ENCODE measurements at regions not wholly inside any gene's neighbourhood (a gene's known extent, or its start where the extent isn't known, plus 50 kb on each side); places are given as distances from the start of the nearest gene placed in this dataset.

GRCh38 chr4:127540497-127541025, 92.2 kb upstream of the INTU start:
- peak; percentile 78 for ATAC-seq
- DNase-seq (ENCODE audit: low spot score) = no peak
- Mint-ChIP-seq H3K4me1 (peaks cover 32% of the 10 kb centered on the region), H3K27ac (peak overlapping the region; percentile 8), H3K4me3 (peak overlapping the region; percentile 11; the same call in 1 of the 2 replicates), H3K27me3 (ENCODE audit: low read depth) (no peaks in the 10 kb centered on the region), H3K9me3 (peaks cover 8% of the 10 kb centered on the region), H3K36me3 (peaks cover 7% of the 10 kb centered on the region)
- ChIA-PET POLR2A (no interaction called here), CTCF (interaction anchor here (0.7 to 2.2 kb wide), 2 partner anchors 46 to 62 kb away, joined by 3 to 16 read pairs; no protein-coding TSS in a partner anchor)
- no peak for TF ChIP-seq EMX1 (CRISPR knock-in tag; IDR thresholded peaks at IDR 0.05)
- TF ChIP-seq GABPB1 (CRISPR knock-in tag; IDR thresholded peaks at IDR 0.05) = no peak
- no peak for TF ChIP-seq ZNF423 (CRISPR knock-in tag; IDR thresholded peaks at IDR 0.05)
- TF ChIP-seq OVOL2 (CRISPR knock-in tag; IDR thresholded peaks at IDR 0.05; ENCODE audit: borderline replicate concordance) = no peak
- TF ChIP-seq GRHL2 (CRISPR knock-in tag; IDR thresholded peaks at IDR 0.05; ENCODE audit: insufficient replicate concordance, severe bottlenecking) = no peak
- TF ChIP-seq ZNF317 (CRISPR knock-in tag; IDR thresholded peaks at IDR 0.05; ENCODE audit: borderline replicate concordance, low read depth) = no peak
- TF ChIP-seq IRF1 (CRISPR knock-in tag; IDR thresholded peaks at IDR 0.05) = no peak
- no peak for TF ChIP-seq CREM (CRISPR knock-in tag; IDR thresholded peaks at IDR 0.05)
- peak; percentile 88 for TF ChIP-seq ZNF121 (CRISPR knock-in tag; IDR thresholded peaks at IDR 0.05)
- no peak for TF ChIP-seq NFYB (CRISPR knock-in tag; conservative IDR thresholded peaks at IDR 0.05; ENCODE audit: low read depth)
- 0 out of 2 replicates have a peak, but pooled peaks have one; percentile 32 for TF ChIP-seq ETV6 (CRISPR knock-in tag; IDR thresholded peaks at IDR 0.05)
- TF ChIP-seq PRRX2 (CRISPR knock-in tag; IDR thresholded peaks at IDR 0.05) = no peak
- TF ChIP-seq TEAD4 (CRISPR knock-in tag; IDR thresholded peaks at IDR 0.05) = no peak
- TF ChIP-seq NFE2L1 (CRISPR knock-in tag; IDR thresholded peaks at IDR 0.05) = no peak
- no peak for TF ChIP-seq ZNF263 (CRISPR knock-in tag; IDR thresholded peaks at IDR 0.05; ENCODE audit: low read depth)
- TF ChIP-seq ATF3 (CRISPR knock-in tag; conservative IDR thresholded peaks at IDR 0.05) = no peak
- no peak for TF ChIP-seq ATF2 (CRISPR knock-in tag; IDR thresholded peaks at IDR 0.05; ENCODE audit: borderline replicate concordance, low read depth)

GRCh38 chr4:127545271-127545670, 87.5 kb upstream of the INTU start:
- TF ChIP-seq ESRRA (CRISPR knock-in tag; IDR thresholded peaks at IDR 0.05; ENCODE audit: borderline replicate concordance) (no peak), FOXP1 (CRISPR knock-in tag; IDR thresholded peaks at IDR 0.05; ENCODE audit: borderline replicate concordance) (no peak), RORB (CRISPR knock-in tag; IDR thresholded peaks at IDR 0.05) (no peak), ZBTB43 (CRISPR knock-in tag; IDR thresholded peaks at IDR 0.05) (no peak), USF2 (CRISPR knock-in tag; IDR thresholded peaks at IDR 0.05) (no peak), IRF1 (CRISPR knock-in tag; IDR thresholded peaks at IDR 0.05) (no peak), E2F5 (CRISPR knock-in tag; IDR thresholded peaks at IDR 0.05) (no peak), ATF1 (CRISPR knock-in tag; IDR thresholded peaks at IDR 0.05) (no peak), GTF2I (CRISPR knock-in tag; conservative IDR thresholded peaks at IDR 0.05) (no peak), KAT7 (CRISPR knock-in tag; IDR thresholded peaks at IDR 0.05; ENCODE audit: borderline replicate concordance) (no peak), SMAD3 (CRISPR knock-in tag; IDR thresholded peaks at IDR 0.05; ENCODE audit: borderline replicate concordance) (no peak), NR3C1 (CRISPR knock-in tag; conservative IDR thresholded peaks at IDR 0.05; ENCODE audit: low read depth) (no peak), ATF6 (CRISPR knock-in tag; IDR thresholded peaks at IDR 0.05) (no peak)
- POLR2A ChIA-PET = no interaction called here
- H3K4me3 Mint-ChIP-seq = no peak overlapping the region
- peaks cover 7% of the 10 kb centered on the region for H3K36me3 Mint-ChIP-seq
- H3K27ac Mint-ChIP-seq = no peak overlapping the region
- peaks cover 8% of the 10 kb centered on the region for H3K9me3 Mint-ChIP-seq
- DNase-seq (ENCODE audit: low spot score) (no peak), ATAC-seq (no peak)
- CTCF ChIA-PET = interaction anchor here (1.2 kb wide), 1 partner anchor 42 kb away, joined by 3 read pairs; no protein-coding TSS in a partner anchor
- H3K4me1 Mint-ChIP-seq = peaks cover 17% of the 10 kb centered on the region
- no peaks in the 10 kb centered on the region for H3K27me3 Mint-ChIP-seq (ENCODE audit: low read depth)
